ENCODE measurements at regions not wholly inside any gene's neighbourhood (a gene's known extent, or its start where the extent isn't known, plus 50 kb on each side); places are given as distances from the start of the nearest gene placed in this dataset.

DNA sequence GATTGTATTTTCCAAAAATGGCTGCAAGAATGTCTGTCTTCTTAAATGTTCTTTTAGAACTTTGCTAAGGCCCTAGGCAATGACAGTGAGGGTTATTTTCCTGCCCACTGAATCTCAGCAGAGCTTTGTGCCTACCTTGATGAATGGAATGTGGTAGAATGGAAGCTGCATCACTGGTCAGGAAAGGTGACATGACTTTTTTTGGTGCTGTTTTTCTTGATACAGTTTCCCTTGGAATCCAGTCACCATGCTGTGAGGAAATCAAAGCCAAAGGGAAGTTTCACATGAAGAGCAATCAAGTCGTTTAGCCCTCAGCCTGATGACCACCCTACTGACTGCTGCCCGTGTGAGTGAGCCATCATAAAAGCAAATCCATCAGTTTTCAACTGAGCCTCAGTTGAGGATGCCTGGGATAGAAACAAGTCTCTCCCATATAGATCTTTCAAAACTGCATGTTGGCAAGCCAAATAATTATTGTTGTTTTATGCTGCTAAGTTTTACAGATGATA, 886.0 kb upstream of the FBXO33 start:
- TF ChIP-seq, protein P1, sequence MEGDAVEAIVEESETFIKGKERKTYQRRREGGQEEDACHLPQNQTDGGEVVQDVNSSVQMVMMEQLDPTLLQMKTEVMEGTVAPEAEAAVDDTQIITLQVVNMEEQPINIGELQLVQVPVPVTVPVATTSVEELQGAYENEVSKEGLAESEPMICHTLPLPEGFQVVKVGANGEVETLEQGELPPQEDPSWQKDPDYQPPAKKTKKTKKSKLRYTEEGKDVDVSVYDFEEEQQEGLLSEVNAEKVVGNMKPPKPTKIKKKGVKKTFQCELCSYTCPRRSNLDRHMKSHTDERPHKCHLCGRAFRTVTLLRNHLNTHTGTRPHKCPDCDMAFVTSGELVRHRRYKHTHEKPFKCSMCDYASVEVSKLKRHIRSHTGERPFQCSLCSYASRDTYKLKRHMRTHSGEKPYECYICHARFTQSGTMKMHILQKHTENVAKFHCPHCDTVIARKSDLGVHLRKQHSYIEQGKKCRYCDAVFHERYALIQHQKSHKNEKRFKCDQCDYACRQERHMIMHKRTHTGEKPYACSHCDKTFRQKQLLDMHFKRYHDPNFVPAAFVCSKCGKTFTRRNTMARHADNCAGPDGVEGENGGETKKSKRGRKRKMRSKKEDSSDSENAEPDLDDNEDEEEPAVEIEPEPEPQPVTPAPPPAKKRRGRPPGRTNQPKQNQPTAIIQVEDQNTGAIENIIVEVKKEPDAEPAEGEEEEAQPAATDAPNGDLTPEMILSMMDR (conservative IDR thresholded peaks at IDR 0.05; ENCODE audit: low read depth, low read length), result no peak
- DNase-seq (ENCODE audit: low read depth), result no peak
- no peak overlapping the region for H3K4me3 ChIP-seq (ENCODE audit: low read depth, low read length)

DNA sequence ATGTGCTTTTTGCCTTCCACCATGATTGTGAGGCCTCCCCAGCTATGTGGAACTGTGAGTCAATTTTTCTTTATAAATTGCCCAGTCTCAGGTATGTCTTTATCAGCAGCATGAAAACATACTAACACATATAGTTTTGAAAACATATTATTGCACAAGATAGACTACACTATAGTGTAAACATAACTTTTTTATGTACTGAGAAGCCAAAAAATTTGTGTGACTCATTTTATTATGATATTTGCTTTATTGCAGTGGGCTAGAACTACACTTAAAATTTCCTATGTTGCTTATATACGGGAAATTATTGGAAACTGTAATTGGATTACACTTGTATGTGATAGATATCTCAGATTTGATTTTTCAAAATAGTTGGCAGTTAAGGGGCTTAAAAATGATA, 885.5 kb upstream of the FBXO33 start:
- no peak for DNase-seq (ENCODE audit: low read depth)
- no peak overlapping the region for H3K4me3 ChIP-seq (ENCODE audit: low read depth, low read length)
- TF ChIP-seq, protein P1 (conservative IDR thresholded peaks at IDR 0.05; ENCODE audit: low read depth, low read length), result no peak

DNA sequence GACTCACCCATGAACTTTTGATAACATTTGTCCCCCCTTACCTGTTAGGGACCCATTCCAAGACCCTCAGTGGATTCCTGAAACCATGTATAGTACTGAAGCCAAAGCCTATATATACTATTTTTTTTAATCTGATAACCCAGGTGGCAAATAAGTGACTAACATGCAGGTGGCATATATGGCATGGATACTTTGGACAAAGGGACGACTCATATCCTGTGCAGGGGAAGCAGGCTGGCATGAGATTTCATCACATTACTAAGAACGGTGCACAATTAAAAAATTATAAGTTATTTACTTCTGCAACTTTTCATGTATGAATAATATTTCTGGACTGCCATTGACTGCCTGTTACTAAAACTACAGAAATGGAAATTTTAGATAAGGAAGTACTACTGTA, 880.1 kb upstream of the FBXO33 start:
- no peak overlapping the region for H3K4me3 ChIP-seq (ENCODE audit: low read depth, low read length)
- TF ChIP-seq, protein P1 (conservative IDR thresholded peaks at IDR 0.05; ENCODE audit: low read depth, low read length), result no peak
- no peak for DNase-seq (ENCODE audit: low read depth)

DNA sequence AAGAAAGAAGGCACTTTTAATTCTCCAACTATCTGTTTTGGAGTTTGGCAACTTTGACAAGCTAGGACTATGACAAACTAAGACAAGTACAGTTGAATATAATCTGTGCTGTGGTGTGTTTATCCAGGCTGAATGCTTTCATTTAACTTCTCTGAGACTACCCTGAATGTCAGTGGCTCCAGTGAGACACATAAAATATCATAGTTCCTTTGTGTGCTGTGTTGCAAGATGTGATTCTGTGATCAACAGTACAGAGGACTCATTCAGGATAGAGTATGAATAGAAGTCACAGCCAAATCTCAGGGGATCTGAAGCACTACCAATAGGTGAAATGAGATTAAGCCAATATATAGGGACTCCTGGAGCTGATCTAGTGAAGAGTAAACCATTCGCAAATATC, 876.9 kb upstream of the FBXO33 start:
- no peak overlapping the region for H3K4me3 ChIP-seq (ENCODE audit: low read depth, low read length)
- no peak for DNase-seq (ENCODE audit: low read depth)
- TF ChIP-seq, protein P1 (conservative IDR thresholded peaks at IDR 0.05; ENCODE audit: low read depth, low read length), result no peak

DNA sequence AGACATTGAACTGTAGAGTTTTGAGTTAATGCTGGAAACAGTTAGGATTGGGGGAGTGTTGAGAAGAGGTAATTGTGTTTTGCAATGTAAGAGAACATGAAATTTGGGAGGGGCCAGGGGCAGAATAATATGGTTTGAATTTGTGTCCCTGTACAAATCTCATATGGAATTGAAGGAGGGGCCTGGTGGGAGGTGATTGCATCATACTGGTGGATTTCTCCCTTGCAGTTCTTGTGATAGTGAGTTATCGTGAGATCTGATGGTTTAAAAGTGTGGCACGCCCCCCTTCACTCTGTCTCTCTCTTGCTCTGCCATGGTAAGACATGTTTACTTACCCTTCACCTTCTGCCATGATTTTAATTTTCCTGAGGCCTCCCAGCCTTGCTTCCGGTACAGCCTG, 876.0 kb upstream of the FBXO33 start:
- TF ChIP-seq, protein P1 (conservative IDR thresholded peaks at IDR 0.05; ENCODE audit: low read depth, low read length), result no peak
- no peak for DNase-seq (ENCODE audit: low read depth)
- H3K4me3 ChIP-seq (ENCODE audit: low read depth, low read length), result no peak overlapping the region

DNA sequence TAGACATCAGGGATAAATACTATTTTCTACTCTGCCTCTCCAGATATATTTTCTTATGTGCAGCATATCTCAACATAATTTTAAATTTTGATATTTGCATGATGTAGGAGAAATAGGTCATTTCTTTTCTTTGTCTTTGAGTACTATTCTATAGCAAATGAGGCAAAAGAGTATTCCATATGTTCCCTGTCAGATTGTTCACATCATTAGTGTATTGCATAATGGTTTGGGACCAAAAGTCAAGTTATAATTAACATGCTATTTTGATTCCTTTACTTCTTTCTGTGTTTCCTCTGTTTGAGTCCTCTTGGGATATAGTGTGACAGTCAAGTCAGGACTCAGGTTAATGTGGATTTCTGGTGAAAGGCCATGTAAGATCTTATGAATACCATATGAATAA, 864.6 kb upstream of the FBXO33 start:
- no peak overlapping the region for H3K4me3 ChIP-seq (ENCODE audit: low read depth, low read length)
- TF ChIP-seq, protein P1 (conservative IDR thresholded peaks at IDR 0.05; ENCODE audit: low read depth, low read length), result no peak
- no peak for DNase-seq (ENCODE audit: low read depth)

DNA sequence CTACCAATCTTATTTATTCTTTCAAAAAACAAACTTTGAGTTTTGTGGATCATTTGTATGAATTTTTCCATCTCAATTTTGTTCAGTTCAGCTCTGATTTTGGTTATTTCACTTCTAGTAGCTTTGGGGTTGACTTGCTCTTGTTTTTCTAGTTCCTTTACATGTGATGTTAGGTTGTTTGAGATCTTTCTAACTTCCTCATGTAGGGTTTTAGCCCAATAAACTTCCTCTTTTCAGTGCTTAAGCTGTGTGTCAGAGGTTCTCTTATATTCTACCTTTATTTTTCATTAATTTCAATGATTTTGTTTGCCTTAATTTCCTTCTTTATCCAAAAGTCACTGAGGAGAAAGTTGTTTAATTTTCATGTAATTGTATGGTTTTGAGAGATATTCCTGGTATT, 860.4 kb upstream of the FBXO33 start:
- H3K4me3 ChIP-seq (ENCODE audit: low read depth, low read length), result no peak overlapping the region
- TF ChIP-seq, protein P1 (conservative IDR thresholded peaks at IDR 0.05; ENCODE audit: low read depth, low read length), result no peak
- no peak for DNase-seq (ENCODE audit: low read depth)
